Neural progenitor cell (in vitro differentiated cells): ENCODE measurements at regions not wholly inside any gene's neighbourhood (a gene's known extent, or its start where the extent isn't known, plus 50 kb on each side); places are given as distances from the start of the nearest gene placed in this dataset.

Experiments
- DNase-seq: peaks from one replicate; pipeline ENCODE4 v3.0.0-alpha.2; 2016; ENCODE audit warnings: low spot score
- H2AFZ ChIP-seq: fragments of 200-600 bp; sonication (generic); replicated peaks from 2 replicates; pipeline ENCODE4 v1.6.1; 2016; ENCODE audit warnings: antibody characterized with exemption
- H3F3A ChIP-seq: fragments of 200-600 bp; sonication (generic); 2 replicates; pipeline ENCODE4 v1.6.1; 2016; ENCODE audit warnings: antibody characterized with exemption, low read depth
- H3K27ac ChIP-seq: fragments of 200-600 bp; sonication (generic); 2 replicates; pipeline ENCODE4 v1.5.1; 2016; ENCODE audit warnings: mild to moderate bottlenecking
- H3K27me3 ChIP-seq: fragments of 200-600 bp; sonication (generic); 2 replicates; pipeline ENCODE4 v1.6.1; 2016; ENCODE audit warnings: mild to moderate bottlenecking, moderate library complexity
- H3K36me3 ChIP-seq: fragments of 200-600 bp; sonication (generic); 2 replicates; pipeline ENCODE4 v1.5.1; 2016
- H3K4me1 ChIP-seq: fragments of 200-600 bp; sonication (generic); 2 replicates; pipeline ENCODE4 v1.6.1; 2016; ENCODE audit warnings: mixed run types
- H3K4me2 ChIP-seq: fragments of 200-600 bp; sonication (generic); 2 replicates; pipeline ENCODE4 v1.6.1; 2016
- H3K4me3 ChIP-seq: fragments of 200-600 bp; sonication (generic); 2 replicates; pipeline ENCODE4 v1.5.1; 2016
- H3K79me2 ChIP-seq: fragments of 200-600 bp; sonication (generic); 2 replicates; pipeline ENCODE4 v1.6.1; 2016; ENCODE audit warnings: low read depth
- H3K9ac ChIP-seq: fragments of 200-600 bp; sonication (generic); 2 replicates; pipeline ENCODE4 v1.6.1; 2016
- H3K9me3 ChIP-seq: fragments of 200-600 bp; sonication (generic); 2 replicates; pipeline ENCODE4 v1.5.1; 2016; ENCODE audit warnings: low read depth
- H4K20me1 ChIP-seq: fragments of 200-600 bp; sonication (generic); 2 replicates; pipeline ENCODE4 v1.6.1; 2016; ENCODE audit warnings: low read depth
- H3K27ac Mint-ChIP-seq: 3 replicates; pipeline ENCODE4 v1.8.0; 2021; ENCODE audit warnings: mixed read lengths
- H3K27me3 Mint-ChIP-seq: 2 replicates; pipeline ENCODE4 v1.8.0; 2022; ENCODE audit warnings: low read depth, mild to moderate bottlenecking, inconsistent platforms, moderate library complexity, mixed read lengths; ENCODE audit not compliant: insufficient read depth
- H3K36me3 Mint-ChIP-seq: 3 replicates; pipeline ENCODE4 v1.8.0; 2021; ENCODE audit warnings: mixed read lengths
- H3K4me1 Mint-ChIP-seq: 3 replicates; pipeline ENCODE4 v1.8.0; 2021; ENCODE audit warnings: mixed read lengths
- H3K4me3 Mint-ChIP-seq: 3 replicates; pipeline ENCODE4 v1.8.0; 2021; ENCODE audit warnings: mild to moderate bottlenecking, moderate library complexity, mixed read lengths
- H3K9me3 Mint-ChIP-seq: 3 replicates; pipeline ENCODE4 v1.8.0; 2020; ENCODE audit warnings: mixed read lengths
- EZH2 ChIP-seq: fragments of 200-600 bp; sonication (generic); IDR thresholded peaks from 2 replicates; pipeline ENCODE4 v1.6.1; 2017; ENCODE audit warnings: antibody characterized with exemption, mild to moderate bottlenecking, moderate library complexity
- EZH2phosphoT487 ChIP-seq: fragments of 200-600 bp; sonication (generic); IDR thresholded peaks from 2 replicates; pipeline ENCODE4 v1.6.1; 2017; ENCODE audit warnings: antibody characterized with exemption
- TF ChIP-seq, protein P1 (sequence below): fragments of 200-600 bp; sonication (generic); IDR thresholded peaks from 2 replicates; pipeline ENCODE4 v1.5.1; 2017; ENCODE audit warnings: antibody characterized with exemption, mild to moderate bottlenecking

DNA sequence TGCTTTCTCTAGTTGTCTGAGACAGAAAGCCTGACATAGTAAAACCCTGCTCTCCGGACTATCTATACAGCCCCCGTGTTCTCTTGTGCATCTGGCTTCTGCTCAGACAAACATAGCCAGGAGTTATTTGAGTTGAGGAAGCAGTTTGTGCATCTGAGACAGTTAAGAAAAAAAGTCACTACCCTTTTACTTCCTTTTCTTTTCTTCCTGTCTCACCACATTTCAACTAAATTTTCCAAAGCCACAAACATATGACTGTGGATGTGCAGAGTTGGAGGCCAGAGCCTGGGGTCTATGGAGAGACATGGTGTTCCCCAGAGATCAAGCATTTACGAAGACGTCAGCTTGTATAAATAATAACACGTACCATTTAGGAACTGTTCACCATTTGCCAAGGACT, 158.5 kb upstream of the FGGY start:
- no peak for DNase-seq
- H3K4me3 ChIP-seq, result no peak overlapping the region
- H3F3A ChIP-seq, result no peaks in the 10 kb centered on the region
- no peak overlapping the region for H3K27ac Mint-ChIP-seq
- no peak for TF ChIP-seq EZH2phosphoT487
- TF ChIP-seq, protein P1, sequence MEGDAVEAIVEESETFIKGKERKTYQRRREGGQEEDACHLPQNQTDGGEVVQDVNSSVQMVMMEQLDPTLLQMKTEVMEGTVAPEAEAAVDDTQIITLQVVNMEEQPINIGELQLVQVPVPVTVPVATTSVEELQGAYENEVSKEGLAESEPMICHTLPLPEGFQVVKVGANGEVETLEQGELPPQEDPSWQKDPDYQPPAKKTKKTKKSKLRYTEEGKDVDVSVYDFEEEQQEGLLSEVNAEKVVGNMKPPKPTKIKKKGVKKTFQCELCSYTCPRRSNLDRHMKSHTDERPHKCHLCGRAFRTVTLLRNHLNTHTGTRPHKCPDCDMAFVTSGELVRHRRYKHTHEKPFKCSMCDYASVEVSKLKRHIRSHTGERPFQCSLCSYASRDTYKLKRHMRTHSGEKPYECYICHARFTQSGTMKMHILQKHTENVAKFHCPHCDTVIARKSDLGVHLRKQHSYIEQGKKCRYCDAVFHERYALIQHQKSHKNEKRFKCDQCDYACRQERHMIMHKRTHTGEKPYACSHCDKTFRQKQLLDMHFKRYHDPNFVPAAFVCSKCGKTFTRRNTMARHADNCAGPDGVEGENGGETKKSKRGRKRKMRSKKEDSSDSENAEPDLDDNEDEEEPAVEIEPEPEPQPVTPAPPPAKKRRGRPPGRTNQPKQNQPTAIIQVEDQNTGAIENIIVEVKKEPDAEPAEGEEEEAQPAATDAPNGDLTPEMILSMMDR, result no peak
- no peak for TF ChIP-seq EZH2
- H2AFZ ChIP-seq, result no peak overlapping the region
- H3K27me3 ChIP-seq, result no peaks in the 10 kb centered on the region
- peaks cover 12% of the 10 kb centered on the region for H3K4me1 Mint-ChIP-seq
- no peaks in the 10 kb centered on the region for H4K20me1 ChIP-seq
- H3K36me3 Mint-ChIP-seq, result no peaks in the 10 kb centered on the region
- no peaks in the 10 kb centered on the region for H3K36me3 ChIP-seq
- no peak overlapping the region for H3K4me3 Mint-ChIP-seq
- H3K9ac ChIP-seq, result no peak overlapping the region
- H3K27ac ChIP-seq, result no peak overlapping the region
- H3K27me3 Mint-ChIP-seq, result peaks cover 7% of the 10 kb centered on the region
- no peaks in the 10 kb centered on the region for H3K9me3 Mint-ChIP-seq
- H3K9me3 ChIP-seq, result no peaks in the 10 kb centered on the region
- H3K4me2 ChIP-seq, result no peak overlapping the region
- H3K79me2 ChIP-seq, result no peaks in the 10 kb centered on the region
- H3K4me1 ChIP-seq, result peaks cover under 1% of the 10 kb centered on the region

DNA sequence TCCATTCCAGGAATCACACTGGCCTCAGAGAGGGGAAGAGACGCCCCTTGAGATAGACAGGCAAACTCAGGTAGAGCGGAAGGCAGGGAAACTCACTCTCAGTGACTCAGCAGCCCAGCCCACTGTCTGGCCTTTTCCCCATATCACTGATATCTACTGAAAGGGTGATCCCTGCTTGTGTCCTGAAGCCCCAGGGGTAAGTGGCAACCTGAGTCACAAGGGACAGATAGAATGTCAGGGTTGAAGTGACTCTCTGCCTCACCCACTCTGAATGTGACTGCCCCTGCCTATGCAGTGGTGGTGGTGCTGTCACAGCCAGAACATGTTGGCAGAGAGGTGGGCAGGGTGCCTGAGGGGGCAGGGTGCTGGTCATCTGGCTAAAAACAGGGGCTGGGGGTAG, 157.5 kb upstream of the FGGY start:
- Histone ChIP-seq H3K27ac (no peak overlapping the region), H3F3A (no peaks in the 10 kb centered on the region), H3K9me3 (no peaks in the 10 kb centered on the region), H3K4me3 (no peak overlapping the region), H3K27me3 (no peaks in the 10 kb centered on the region), H3K36me3 (no peaks in the 10 kb centered on the region), H3K4me2 (no peak overlapping the region), H3K4me1 (peaks cover 9% of the 10 kb centered on the region), H4K20me1 (no peaks in the 10 kb centered on the region), H3K79me2 (no peaks in the 10 kb centered on the region), H3K9ac (no peak overlapping the region), H2AFZ (no peak overlapping the region)
- Mint-ChIP-seq H3K27me3 (peaks cover 3% of the 10 kb centered on the region), H3K36me3 (no peaks in the 10 kb centered on the region), H3K27ac (no peak overlapping the region), H3K4me1 (peaks cover 19% of the 10 kb centered on the region), H3K4me3 (no peak overlapping the region), H3K9me3 (no peaks in the 10 kb centered on the region)
- no peak for DNase-seq
- TF ChIP-seq EZH2 (no peak), EZH2phosphoT487 (no peak)
- TF ChIP-seq, protein P1, result no peak

DNA sequence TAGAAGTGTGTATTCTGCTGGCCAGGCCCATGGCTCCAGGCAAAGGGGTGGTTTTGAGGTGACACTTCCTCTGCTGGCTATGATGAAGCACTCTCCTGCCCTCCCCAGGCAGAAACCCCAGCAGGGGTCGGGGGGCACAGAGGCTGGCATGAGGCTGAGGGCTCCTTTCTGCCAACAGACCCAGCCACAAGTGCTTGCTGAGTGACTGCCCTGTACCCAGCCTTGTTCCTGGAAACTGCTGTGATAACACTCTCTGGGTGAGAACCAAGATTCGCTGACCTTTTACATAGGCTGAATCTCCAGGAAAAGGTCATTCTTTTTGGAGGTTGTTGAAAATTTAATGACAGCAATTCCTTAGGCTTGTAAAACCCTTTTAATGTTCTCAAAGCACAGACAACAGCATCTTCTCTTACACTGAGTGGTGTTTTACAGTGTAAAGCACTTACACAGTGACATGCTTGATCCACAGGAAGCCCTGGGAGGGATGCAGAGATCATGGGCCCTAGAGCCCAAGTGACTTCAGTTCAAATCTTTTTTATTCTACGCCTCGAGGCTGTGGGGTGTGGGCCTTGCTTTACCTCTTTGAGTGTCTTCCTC, 155.5 kb upstream of the FGGY start:
- H3F3A ChIP-seq, result peaks cover 5% of the 10 kb centered on the region
- TF ChIP-seq, protein P1, result no peak
- TF ChIP-seq EZH2 (no peak), EZH2phosphoT487 (no peak)
- no peak overlapping the region for H3K4me2 ChIP-seq
- peaks cover 8% of the 10 kb centered on the region for H3K27me3 ChIP-seq
- H3K27ac Mint-ChIP-seq, result no peak overlapping the region
- no peak overlapping the region for H3K9ac ChIP-seq
- H3K79me2 ChIP-seq, result no peaks in the 10 kb centered on the region
- no peaks in the 10 kb centered on the region for H3K36me3 ChIP-seq
- H3K36me3 Mint-ChIP-seq, result no peaks in the 10 kb centered on the region
- peaks cover 19% of the 10 kb centered on the region for H3K4me1 Mint-ChIP-seq
- no peaks in the 10 kb centered on the region for H4K20me1 ChIP-seq
- H2AFZ ChIP-seq, result no peak overlapping the region
- peaks cover 9% of the 10 kb centered on the region for H3K4me1 ChIP-seq
- no peaks in the 10 kb centered on the region for H3K9me3 ChIP-seq
- no peak overlapping the region for H3K4me3 Mint-ChIP-seq
- H3K27ac ChIP-seq, result no peak overlapping the region
- DNase-seq, result no peak
- no peak overlapping the region for H3K4me3 ChIP-seq
- peaks cover 5% of the 10 kb centered on the region for H3K27me3 Mint-ChIP-seq
- no peaks in the 10 kb centered on the region for H3K9me3 Mint-ChIP-seq
